Glomerular endothelial cell (primary cell): ENCODE measurements at regions not wholly inside any gene's neighbourhood (a gene's known extent, or its start where the extent isn't known, plus 50 kb on each side); places are given as distances from the start of the nearest gene placed in this dataset.

Experiments
- DNase-seq: peaks from one replicate; pipeline ENCODE4 v3.0.0-alpha.2; 2011; ENCODE audit warnings: low read depth, low spot score; ENCODE audit errors: extremely low read depth

GRCh38 chr7:145681159-145681558, 435.4 kb upstream of the CNTNAP2 start:
- no peak for DNase-seq

DNA sequence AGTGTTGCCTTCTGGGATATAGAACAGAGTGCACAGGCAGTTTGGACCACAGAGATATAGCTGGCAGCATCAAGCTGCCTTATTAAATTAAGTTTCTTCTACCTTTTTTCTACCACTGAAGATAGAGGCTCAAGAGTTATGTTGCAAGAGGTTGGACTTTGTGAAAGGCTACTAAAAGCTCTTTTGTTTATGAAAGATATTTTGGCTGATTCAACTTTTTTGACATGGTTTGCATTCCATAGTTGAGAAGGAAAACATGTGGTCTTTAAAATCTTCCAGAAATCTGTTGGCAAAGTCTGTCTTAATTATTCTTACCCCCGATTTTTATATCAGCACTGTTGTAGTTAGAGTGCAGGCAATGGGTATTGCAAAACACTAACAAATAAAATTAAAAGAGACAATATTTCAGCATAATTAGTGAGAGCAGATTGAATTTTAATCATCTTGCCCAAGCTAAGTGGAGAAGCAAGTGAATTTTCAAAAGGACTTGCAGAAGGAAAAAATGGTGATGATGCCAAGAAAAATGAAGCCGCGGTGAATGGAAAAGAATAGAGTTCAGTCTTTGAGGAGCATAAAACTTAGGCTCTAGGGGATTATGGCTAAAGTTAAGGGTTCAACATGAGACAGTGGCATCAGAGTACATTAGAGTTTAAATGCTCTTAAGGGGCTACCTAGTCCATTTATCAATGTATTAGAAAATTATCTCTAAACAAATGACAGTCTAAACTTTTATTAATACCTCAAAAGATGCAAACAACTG, 450.9 kb upstream of the CNTNAP2 start:
- DNase-seq = no peak

GRCh38 chr7:145655666-145656065, 460.9 kb upstream of the CNTNAP2 start:
- no peak for DNase-seq

DNA sequence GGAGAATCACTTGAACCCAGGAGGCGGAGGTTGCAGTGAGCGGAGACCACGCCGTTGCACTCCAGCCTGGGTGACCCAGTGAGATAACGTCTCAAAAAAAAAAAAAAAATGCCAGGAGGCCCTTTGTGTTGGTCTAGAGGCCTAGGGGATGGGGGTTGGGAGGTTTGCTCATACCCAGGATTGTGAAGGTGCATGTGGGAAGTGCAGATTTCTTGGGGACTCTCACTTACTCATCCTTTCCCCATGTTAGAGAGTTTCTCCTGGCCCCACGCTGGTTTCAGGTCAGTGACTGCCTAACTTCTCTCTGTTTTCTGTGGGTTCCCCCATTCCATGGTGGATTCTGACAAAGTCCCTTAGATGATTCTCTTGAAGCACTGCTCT, 471.5 kb upstream of the CNTNAP2 start:
- no peak for DNase-seq

DNA sequence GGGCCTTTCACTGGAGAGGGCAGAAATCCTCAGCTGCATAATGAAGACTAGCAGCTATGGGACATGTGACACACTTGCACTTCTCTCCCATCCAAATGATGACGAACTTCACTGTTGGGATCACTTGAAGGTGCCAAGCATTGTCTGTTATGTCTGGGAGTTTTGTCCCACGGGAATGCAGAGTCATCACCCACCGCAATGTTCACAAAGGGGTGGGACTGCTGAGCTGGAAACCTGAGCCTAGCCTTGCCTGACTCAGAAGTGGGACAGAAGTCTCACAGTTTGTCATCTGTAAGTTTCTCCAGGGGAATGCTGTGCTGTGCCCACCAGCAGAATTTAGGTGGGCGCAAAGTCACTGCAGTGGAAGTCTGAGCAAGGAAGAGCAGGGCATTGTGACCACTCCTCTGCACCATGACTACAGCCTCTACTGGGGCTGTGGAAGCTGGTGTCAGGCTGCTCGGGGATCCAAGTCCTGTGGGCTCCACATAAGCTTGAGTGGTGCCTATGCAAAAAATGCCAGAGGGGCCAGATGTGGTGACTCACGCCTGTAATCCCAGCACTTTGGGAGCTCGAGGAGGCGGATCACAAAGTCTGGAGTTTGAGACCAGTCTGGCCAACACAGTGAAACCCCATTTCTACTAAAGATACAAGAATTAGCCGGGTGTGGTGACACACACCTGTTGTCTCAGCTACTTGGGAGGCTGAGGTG, 472.0 kb upstream of the CNTNAP2 start:
- no peak for DNase-seq

- DNase-seq = no peak
Observed at GRCh38 chr7:145643981-145644380, 472.6 kb upstream of the CNTNAP2 start.

- no peak for DNase-seq
Observed at GRCh38 chr7:145633513-145633912, 483.1 kb upstream of the CNTNAP2 start.

- no peak for DNase-seq
Observed at GRCh38 chr7:145624618-145625017, 492.0 kb upstream of the CNTNAP2 start.

DNA sequence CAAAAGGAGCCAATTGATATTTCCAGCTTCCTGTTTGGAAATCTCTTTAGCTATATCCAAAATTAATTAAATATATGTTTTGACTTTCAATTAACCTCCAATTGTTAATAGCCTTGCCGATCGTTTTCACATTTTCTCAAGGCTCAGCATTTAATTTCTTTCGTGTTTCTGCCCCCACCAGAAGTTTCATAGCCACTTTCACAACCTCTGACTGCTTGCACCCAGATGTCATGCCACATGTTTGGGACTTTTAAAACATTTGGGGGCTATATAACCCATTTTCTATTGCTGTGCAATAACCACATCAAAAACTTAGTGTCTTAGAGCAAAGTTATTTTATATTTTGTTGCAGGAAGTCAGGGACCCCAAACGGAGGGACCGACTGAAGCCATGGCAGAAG, 510.6 kb upstream of the CNTNAP2 start:
- DNase-seq = no peak

DNA sequence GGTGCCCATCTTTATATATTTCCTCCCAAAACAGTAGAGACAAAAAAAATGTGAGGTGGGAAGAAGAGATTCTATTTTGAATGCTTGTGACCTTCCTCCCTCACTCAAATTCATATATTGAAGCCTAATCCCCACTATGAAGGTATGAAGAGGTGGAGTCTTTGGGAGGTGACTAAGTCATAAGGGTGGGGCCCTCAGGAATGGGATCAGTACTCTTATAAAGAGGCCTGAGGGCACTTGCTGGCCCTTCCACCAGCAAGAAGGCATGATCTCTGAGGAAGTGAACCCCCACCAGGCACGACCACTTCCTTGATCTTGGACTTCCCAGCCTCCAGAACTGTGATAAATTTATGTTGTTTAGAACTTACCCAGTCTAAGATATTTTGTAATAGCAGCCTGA, 517.2 kb upstream of the CNTNAP2 start:
- no peak for DNase-seq

DNA sequence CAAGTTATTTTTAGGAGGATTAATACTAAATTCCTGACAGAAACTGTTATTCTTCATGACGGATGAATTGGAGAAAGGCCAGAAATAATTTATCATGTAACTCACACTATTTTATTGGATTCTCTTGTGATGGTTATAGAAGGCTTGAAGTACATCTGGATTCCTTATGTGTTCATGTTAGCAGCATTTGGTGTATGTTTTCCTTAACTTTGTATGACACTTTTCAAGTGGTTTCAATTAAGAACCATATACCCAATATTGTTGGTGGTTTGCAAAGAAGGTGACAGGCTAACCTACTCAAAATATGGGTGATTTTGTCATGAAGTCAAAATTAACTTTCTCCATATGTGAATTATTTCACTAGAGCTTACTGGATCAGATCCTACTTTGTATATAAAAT, 532.2 kb upstream of the CNTNAP2 start:
- no peak for DNase-seq

- no peak for DNase-seq
Observed at GRCh38 chr7:145582742-145583303, 533.8 kb upstream of the CNTNAP2 start.

GRCh38 chr7:145557805-145558204, 558.8 kb upstream of the CNTNAP2 start:
- DNase-seq = no peak

DNA sequence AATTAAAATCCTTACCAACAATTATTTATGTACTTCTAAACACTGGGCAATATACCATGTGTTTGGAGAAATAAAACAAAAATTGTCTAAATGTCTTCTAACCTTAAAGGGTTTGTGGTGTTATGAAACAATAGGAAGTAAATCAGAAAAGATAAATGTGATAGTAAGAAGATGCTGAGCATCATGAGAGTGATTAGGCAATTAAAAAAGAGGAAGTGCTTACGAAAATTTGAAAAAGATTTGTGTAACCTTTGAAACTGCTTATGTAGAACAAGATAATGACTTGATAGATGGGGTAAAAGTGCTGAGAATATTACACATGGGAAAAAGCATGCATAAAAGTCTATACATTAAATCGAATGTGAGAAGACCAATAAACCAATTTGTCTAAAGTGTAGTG, 573.4 kb upstream of the CNTNAP2 start:
- no peak for DNase-seq

GRCh38 chr7:145539910-145540309, 576.7 kb upstream of the CNTNAP2 start:
- no peak for DNase-seq

DNA sequence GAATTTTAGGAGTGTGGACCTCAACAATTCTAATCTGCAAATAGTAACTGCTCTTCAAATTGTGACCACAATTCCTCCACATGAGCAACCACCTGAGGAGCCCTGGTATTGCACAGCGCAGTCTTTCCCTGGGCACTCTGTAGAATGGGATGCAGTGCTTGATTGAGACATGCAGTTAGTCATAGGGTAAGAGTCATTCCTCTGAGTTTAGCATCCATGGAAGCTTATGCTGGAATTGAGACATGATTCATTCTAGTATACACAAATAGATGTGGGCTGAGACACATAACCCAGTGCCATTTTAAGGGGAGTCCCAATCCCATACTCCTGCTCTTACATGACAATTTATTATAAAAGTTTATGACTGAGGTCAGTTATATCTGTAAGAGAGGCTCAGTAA, 582.3 kb upstream of the CNTNAP2 start:
- no peak for DNase-seq

- DNase-seq = no peak
Observed at GRCh38 chr7:145520284-145520683, 596.3 kb upstream of the CNTNAP2 start.

DNA sequence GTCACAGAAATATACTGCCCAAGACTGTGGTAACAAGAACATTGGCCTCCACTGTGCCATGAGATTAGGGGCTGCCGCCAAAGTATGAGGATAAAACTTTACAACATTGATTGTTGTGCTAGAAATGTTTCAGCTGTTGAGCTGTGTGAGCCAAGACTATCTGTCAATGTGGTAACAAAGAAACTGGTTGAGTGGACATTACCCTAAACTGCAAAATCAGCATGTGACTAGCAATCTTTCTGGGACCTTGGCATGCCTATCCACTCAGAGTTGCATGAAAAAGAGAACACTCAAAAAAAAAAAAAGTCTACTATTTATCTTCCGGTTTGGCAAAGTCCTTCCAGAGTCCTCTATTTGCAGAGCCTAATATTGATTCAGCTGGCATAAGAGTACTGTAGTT, 605.6 kb upstream of the CNTNAP2 start:
- DNase-seq = no peak

DNA sequence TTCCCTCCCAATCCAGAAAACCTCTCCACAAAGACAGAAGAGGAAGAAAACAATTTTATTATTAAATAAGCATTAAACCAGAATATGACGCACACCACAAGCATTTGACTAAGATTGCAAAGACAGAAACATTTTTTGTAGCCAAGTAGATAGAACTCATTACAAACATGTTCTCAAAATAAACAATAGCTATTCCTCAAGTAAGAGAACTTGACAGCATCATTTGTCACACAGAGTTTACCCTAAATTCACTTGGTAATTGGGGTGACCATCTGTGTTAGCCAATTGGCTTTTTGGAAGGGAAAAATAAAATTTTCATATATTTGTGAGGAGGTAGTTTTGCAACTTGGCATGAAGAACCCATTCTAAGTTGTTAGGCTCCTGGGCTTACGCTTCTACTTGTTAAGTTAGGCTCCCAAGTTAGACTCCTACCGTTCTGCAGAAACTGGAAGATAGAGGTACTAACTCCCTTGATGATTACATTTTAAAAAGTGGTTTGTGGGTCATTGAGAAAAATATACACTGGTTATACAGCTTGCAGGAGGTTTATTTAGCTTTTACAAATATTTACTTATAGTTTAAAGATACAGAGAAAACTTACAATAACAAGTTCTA, 618.6 kb upstream of the CNTNAP2 start:
- no peak for DNase-seq

- DNase-seq = no peak
Observed at GRCh38 chr7:145490356-145490755, 626.2 kb upstream of the CNTNAP2 start.

DNA sequence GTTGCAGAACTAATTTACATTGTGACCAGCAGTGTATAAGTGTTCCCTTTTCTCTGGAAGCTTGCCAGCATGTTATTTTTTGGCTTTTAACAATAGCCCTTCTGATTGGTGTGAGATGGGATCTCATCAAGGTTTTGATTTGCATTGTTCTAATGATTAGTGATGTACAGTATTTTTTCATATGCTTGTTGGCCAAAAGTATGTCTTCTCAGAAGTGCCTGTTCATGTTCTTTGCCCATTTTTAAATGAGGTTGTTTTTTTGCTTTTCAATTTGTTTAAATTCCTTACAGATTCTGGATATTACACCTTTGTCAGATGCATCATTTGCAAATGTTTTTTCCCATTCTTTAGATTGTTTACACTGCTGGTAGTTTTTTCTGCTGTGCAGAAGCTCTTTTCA, 627.0 kb upstream of the CNTNAP2 start:
- DNase-seq = no peak

- no peak for DNase-seq
Observed at GRCh38 chr7:145488816-145489215, 627.8 kb upstream of the CNTNAP2 start.
